ENCODE measurements at regions not wholly inside any gene's neighbourhood (a gene's known extent, or its start where the extent isn't known, plus 50 kb on each side); places are given as distances from the start of the nearest gene placed in this dataset.

DNA sequence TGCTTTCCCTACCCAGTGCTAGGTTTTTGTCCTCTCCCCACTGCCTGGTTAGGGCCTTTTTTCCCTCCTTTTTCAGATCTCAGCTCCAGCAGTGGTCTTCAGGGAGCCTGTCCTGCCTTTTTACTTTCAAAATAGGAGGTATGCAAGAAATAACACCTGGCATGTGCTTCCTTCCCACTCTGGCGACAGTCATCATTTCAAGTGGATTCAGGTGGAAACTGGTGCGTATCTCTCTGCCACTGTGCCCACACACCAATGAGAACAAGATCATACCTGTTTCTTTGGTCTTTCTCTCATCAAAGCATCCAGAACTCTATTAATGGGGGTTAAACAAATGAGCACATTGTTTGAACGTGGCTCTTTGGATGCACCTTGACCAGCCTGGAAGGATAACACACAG is 95.7 kb upstream of the GGTLC1 start:
- Histone ChIP-seq H3K27me3 (no peaks in the 10 kb centered on the region), H3K36me3 (no peaks in the 10 kb centered on the region), H3K27ac (no peak overlapping the region), H3K4me1 (no peaks in the 10 kb centered on the region), H3K9me3 (no peaks in the 10 kb centered on the region), H3K4me3 (no peak overlapping the region)
- intact Hi-C loops (cut with DNase I): loop anchor here in 1 of 3 donors (10.0 kb wide), 1 partner anchor 59 kb away; no protein-coding TSS in a partner anchor
- TF ChIP-seq, protein P1, sequence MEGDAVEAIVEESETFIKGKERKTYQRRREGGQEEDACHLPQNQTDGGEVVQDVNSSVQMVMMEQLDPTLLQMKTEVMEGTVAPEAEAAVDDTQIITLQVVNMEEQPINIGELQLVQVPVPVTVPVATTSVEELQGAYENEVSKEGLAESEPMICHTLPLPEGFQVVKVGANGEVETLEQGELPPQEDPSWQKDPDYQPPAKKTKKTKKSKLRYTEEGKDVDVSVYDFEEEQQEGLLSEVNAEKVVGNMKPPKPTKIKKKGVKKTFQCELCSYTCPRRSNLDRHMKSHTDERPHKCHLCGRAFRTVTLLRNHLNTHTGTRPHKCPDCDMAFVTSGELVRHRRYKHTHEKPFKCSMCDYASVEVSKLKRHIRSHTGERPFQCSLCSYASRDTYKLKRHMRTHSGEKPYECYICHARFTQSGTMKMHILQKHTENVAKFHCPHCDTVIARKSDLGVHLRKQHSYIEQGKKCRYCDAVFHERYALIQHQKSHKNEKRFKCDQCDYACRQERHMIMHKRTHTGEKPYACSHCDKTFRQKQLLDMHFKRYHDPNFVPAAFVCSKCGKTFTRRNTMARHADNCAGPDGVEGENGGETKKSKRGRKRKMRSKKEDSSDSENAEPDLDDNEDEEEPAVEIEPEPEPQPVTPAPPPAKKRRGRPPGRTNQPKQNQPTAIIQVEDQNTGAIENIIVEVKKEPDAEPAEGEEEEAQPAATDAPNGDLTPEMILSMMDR (IDR thresholded peaks at IDR 0.05): no peak
- FAIRE-seq (no peak), ATAC-seq (no peak), DNase-seq (no peak)
- WGBS, 2 donors: 49 to 65% methylated on average over 3 of the region's 3 CpGs

DNA sequence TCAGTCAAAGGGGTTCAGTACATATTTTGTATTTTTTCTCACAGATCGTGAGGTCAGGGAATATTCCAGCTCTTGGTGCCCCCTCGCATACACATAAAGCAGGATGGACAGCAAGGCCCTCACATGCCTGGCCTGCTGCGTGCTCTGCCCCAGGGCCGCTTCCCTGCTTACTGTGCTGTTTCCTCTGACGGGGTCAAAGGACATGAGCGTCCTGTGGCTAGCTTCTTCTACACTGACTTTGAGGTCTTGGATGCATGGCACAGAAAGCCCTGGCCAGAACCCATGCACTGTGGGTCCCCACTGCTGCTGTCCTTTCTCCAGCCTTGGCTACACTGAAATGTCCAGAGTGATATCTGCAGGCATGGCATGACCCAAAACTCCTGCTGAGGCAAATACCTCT is 92.5 kb upstream of the GGTLC1 start:
- Histone ChIP-seq H3K27me3 (no peaks in the 10 kb centered on the region), H3K36me3 (no peaks in the 10 kb centered on the region), H3K27ac (no peak overlapping the region), H3K9me3 (no peaks in the 10 kb centered on the region), H3K4me3 (no peak overlapping the region), H3K4me1 (no peaks in the 10 kb centered on the region)
- ATAC-seq (no peak), DNase-seq (no peak), FAIRE-seq (no peak)
- 77 to 82% methylated on average over 6 of the region's 6 CpGs for WGBS, 2 donors
- TF ChIP-seq, protein P1 (IDR thresholded peaks at IDR 0.05): no peak
- intact Hi-C loops (cut with DNase I): loop anchor here in 1 of 3 donors (10.0 kb wide), 1 partner anchor 56 kb away; no protein-coding TSS in a partner anchor

DNA sequence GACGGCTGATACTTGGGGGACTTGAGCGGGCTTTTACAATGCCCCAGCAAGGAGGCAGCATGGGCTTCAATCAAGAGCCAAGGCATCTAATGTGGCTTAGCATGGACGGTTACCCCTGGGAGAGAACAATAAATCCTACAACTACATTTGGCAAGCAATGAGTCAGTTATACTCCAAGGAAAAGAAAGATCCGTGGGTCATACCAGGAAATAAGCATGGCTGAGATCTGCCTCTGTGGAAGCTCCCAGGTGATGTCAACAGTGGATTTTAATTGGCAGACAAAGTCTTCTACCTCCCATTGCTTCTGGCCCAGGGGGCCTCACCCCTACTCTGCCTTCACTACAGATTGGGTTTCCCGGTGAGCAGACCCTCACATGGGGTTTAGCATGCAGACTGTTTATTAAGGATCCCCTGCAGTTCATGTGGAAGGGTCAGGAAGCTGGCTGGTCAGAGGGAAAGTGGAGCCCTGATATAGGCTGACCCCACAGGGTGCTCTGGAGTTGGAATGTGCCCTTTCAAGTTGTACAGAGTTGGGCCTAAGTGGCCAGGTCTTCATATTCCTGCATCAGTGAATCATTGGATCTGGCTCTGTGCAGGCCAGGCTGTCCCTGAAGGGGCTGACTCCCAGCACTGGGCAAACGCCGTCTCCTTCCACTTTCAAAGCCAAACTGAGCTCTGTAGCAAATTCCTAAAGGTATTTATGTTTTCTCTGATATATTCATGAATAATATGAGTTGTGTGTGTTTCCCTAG is 91.3 kb upstream of the GGTLC1 start:
- intact Hi-C loops (cut with DNase I): loop anchor here in 1 of 3 donors (10.0 kb wide), 1 partner anchor 55 kb away; no protein-coding TSS in a partner anchor
- ATAC-seq (no peak), FAIRE-seq (no peak), DNase-seq (no peak)
- no peaks in the 10 kb centered on the region for H3K27me3 ChIP-seq
- H3K27ac ChIP-seq: no peak overlapping the region
- no peaks in the 10 kb centered on the region for H3K9me3 ChIP-seq
- H3K36me3 ChIP-seq: no peaks in the 10 kb centered on the region
- TF ChIP-seq, protein P1 (IDR thresholded peaks at IDR 0.05): no peak
- no peaks in the 10 kb centered on the region for H3K4me1 ChIP-seq
- H3K4me3 ChIP-seq: no peak overlapping the region
- 77 to 82% methylated on average over 7 of the region's 7 CpGs for WGBS, 2 donors

DNA sequence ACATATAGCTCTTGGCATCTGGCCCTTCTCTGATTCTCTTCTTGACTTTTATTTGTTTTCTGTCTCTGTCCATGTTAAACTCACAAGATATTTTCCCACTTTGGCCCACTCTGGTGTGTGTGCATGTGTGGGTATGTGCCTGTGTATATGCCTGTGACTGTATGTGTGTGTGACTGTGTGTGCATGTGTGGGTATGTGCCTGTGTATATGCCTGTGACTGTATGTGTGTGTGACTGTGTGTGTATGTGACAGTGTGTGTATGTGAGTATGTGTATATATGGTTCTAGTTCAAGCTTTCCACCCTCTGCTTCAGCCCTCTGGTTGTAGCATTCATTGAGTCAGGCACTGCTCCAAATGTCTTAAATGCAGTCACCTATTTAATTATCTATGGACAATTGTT is 88.6 kb upstream of the GGTLC1 start:
- FAIRE-seq (no peak), ATAC-seq (no peak), DNase-seq (no peak)
- H3K36me3 ChIP-seq: no peaks in the 10 kb centered on the region
- no peaks in the 10 kb centered on the region for H3K27me3 ChIP-seq
- TF ChIP-seq, protein P1 (IDR thresholded peaks at IDR 0.05): no peak
- H3K4me1 ChIP-seq: no peaks in the 10 kb centered on the region
- no peaks in the 10 kb centered on the region for H3K9me3 ChIP-seq
- H3K4me3 ChIP-seq: no peak overlapping the region
- intact Hi-C loops (cut with DNase I): no loop called here
- no peak overlapping the region for H3K27ac ChIP-seq

DNA sequence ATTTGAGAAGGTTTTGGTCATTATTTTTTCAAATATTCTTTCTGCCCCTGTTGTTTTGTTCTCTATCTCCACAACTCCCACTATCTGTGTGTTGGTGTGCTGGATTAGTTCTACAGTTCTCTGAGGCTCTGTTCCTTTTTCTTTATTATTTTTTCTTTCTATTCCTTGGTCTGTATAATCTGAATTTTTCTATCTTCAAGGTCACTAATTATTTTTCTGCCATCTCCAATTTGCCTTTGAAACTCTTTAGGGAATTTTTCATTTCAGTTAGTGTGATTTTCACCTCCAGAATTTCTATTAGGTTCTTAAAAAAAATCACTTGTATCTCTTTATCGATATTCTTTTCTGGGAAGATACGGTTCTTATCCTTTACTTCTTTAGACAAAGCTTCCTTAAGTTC is 82.1 kb upstream of the GGTLC1 start:
- Histone ChIP-seq H3K27ac (no peak overlapping the region), H3K4me3 (no peak overlapping the region), H3K9me3 (no peaks in the 10 kb centered on the region), H3K4me1 (no peaks in the 10 kb centered on the region), H3K27me3 (no peaks in the 10 kb centered on the region), H3K36me3 (no peaks in the 10 kb centered on the region)
- ATAC-seq (no peak), FAIRE-seq (no peak), DNase-seq (no peak)
- WGBS, 2 donors: 91% methylated on average over 2 of the region's 2 CpGs
- TF ChIP-seq, protein P1 (IDR thresholded peaks at IDR 0.05): no peak
- intact Hi-C loops (cut with DNase I): no loop called here
